GM19239 (cell line): ENCODE measurements at regions not wholly inside any gene's neighbourhood (a gene's known extent, or its start where the extent isn't known, plus 50 kb on each side); places are given as distances from the start of the nearest gene placed in this dataset.

Experiments used
- DNase-seq: peaks from one replicate; pipeline ENCODE4 v3.0.0; 2011; ENCODE audit warnings: low spot score; ENCODE audit not compliant: insufficient read length
- FAIRE-seq: peaks from 2 replicates; lab custom pipeline; 2011; peaks lifted over from hg19 to GRCh38; lab: Jason Lieb, UNC

DNA sequence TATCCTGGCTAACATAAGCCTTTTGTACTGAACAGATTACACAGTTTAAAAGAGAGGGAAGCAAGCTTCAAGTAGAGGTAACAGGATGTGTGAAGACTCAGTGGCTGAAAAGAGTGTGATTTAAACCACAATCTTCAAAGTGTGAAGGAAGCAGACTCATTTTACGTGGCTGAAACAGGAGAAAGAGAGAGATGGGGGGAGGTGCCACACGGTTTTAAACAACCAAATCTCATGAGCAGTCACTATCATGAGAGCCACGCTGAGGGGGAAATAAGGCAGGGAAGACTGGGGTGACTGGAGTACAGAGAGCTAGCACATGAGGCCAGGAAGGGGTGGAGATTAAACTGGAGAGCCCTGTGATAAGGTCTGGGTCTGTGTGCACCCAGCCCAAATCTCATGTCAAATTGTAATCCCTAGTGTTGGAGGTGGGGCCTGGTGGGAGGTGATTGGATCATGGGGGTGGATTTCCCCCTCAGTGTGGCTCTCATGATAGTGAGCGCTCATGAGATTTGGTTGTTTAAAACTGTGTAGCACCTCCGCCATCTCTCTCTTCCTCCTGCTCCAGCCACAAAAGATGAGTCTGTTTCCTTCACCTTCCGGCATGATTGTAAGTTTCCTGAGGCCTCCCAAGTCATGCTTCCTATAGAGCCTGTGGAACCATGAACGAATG lies 318.6 kb upstream of the CD180 start:
- DNase-seq = no peak

DNA sequence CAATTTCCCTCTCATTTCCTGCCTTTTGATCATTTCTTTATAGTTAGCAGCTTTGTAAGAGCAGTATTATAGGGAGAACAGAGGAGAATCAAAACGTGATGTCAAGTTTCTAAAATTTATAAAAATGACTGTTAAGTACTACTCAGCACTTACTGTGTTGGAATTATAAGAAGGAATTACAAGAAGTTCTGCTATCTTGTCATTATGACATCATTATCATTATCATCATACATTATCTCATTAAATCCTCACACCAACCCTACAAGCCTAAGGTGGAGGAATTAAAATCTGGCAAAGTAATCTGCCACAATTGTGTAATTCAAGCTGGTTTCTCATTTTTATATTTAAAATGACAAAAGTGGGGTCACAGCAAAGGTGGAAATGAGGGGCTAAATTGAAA lies 316.2 kb upstream of the CD180 start:
- FAIRE-seq (no peak), DNase-seq (no peak)

More for the DNA sequence above, 318.6 kb upstream of the CD180 start:
- no peak for FAIRE-seq

DNA sequence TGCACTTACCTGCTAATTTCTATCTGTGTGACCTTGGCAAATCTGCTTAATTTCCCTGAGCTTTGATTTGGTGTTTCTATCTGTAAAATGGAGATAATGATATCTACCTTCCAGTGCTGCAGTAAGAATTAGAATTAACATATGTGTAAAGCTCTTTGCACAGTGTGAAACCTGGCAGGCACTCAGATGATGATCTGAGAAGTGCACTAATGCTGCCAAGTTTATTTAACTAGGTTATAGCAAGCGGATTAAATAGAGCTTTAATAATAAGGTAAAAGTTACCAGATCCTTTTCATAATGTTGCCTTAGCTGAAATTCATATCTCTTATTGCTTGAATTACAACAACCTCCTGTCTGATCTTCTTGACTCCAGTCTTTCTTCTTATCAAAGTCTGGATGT lies 315.3 kb upstream of the CD180 start:
- no peak for FAIRE-seq

DNA sequence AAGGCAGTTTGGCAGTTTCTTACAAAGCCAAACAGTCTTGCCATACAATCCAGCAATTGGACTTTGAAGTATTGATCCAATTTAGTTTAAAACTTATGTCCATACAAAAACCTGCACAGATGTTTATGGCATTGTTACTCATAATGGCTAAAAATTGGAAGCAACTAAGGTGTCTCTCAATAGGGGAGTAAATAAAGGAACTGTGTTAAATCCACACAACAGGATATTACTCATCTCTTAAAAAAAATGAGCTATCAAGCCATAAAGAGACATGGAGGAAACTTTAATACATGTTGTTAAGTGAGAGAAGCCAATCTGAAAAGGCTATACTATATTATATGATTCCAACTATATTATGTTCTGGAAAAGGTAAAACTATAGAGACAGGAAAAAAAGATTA lies 313.6 kb upstream of the CD180 start:
- FAIRE-seq (no peak), DNase-seq (no peak)

More for the DNA sequence above, 315.3 kb upstream of the CD180 start:
- DNase-seq = no peak

DNA sequence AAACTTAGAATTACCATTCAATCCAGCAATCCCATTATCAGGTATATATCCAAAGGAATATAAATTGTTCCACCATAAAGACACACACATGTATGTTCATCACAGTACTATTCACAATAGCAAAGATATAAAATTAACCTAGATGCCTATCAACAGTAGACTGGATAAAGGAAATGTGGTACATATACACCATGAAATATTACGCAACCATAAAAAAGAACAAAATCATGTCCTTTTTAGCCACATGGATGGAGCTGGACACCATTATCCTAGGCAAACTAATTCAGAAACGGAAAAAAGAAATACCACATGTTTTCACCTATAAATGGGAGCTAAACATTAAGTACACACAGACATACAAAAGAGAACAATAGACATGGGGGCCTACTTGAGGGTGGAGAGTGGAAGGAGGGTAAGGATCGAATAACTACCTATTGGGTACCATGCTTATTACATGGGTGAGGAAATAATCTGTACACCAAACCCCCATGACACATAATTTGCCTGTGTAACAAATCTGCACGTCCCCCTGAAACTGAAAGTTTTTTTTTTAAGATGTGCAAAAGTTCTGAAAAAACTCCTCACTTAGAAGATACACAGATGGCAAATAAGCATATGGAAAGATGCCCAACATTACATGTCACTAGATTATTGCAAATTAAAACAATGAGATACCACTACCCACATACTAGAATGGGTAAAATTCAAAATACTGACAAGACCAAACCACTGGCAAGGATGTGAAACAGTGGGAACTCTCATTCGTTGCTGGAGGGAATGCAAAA lies 313.0 kb upstream of the CD180 start:
- FAIRE-seq (no peak), DNase-seq (no peak)

DNA sequence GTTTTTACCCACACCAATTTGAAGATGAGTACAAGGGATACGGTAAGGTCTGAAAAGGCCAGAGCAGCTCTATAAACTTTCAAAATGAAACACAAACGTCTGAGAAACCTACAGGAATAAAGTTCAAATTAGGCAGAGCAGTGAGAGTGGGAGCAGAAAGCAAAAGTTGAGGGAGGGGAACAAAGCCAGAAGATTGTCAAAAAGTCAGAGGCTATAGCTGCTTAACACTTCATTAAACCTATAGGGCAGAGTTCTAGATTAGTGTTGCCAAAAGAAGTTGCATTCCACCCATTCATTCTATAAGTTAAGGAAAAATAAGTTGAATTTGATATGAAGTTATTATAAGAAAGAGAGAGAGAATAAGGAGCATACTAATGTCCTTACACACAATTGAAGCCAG lies 309.6 kb upstream of the CD180 start:
- DNase-seq = no peak
- no peak for FAIRE-seq

DNA sequence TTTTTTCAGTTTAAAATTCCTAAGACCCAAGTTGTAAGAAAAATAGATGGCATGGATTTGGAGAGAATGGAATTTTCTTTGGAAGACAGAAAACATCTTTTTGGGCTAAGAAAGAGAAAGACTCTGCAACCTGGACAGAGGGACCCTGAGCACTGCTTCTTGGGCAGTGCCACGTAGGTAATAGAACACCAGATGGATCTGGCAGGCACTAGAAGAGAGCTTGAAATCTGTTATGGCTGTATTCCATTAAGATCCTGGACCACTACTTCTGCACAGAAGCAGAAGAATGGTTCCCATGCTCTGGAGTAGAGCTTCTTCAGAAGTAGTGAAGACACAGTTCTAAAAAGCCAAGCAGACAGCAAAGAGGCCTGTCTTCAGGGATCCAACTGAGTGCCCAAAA lies 306.4 kb upstream of the CD180 start:
- DNase-seq = no peak
- FAIRE-seq = no peak

DNA sequence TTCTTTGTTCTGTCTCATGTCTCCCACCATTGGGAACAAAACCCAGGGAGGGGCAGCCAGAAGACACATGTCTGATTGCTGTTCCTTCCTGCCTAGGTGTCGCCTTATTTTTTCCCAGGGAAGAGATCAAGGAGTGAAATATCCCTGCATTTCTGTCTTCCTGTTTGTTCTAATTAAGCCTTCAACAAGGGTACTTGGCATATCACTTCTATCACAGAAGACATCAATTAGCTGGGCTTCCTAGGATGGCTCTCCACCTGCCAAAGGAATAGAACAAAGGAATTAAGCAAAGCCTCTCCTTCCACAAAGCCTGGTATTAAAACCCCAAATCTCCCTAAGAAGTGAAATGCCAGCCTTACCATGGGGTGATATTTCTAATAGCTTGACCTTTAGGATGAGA lies 299.5 kb upstream of the CD180 start:
- FAIRE-seq = no peak
- no peak for DNase-seq

DNA sequence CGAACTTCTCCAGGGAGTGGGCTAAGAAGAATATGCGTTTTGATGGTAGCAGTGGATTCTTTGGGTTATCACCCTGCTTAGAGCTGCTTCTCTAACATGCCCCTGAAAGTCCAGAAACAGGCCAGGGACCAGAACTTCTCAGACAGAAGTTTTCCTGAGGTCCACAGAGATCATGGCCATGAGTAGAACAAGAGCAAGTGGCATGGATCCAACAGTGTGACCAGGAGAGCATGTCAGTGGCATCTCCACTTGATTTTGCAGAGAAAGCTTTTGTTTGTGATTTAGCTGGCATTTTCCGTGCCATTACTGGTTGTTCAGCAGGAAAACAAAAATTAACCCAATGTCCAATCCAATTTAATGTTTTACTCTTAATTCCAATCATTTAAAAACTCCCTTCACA lies 298.5 kb upstream of the CD180 start:
- FAIRE-seq (no peak), DNase-seq (no peak)

DNA sequence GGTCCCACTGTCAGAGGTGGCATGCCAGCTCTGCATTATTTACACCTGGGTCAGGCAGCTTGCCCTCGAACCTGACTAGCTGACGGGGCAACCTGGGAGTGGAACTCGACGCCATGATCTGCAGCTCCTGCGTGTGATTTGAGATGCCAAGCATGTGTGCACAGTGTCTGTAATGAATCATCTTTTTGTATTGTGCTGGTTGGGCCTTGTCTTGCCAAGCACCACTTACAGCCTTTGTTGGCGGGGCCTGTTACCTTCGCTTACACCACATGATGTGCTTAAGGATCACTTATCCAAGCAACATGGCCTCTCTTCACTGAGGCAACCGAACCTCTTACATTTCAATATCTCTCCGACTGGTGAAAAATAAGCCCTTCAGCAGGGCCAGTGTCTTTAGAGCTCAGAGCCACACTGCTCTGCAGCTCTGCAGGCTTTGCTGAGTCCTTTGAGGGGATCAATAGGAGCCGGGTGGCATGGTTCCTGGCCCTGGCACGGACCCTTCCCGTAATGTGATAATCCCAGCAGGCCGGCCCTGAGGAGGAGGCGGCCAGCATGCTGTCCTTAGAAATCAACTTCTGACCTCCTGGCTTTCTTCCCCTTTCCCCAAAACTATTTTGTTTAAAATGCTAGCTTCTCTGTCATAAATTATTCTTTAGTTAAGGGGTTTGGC lies 297.7 kb upstream of the CD180 start:
- FAIRE-seq (no peak), DNase-seq (no peak)

DNA sequence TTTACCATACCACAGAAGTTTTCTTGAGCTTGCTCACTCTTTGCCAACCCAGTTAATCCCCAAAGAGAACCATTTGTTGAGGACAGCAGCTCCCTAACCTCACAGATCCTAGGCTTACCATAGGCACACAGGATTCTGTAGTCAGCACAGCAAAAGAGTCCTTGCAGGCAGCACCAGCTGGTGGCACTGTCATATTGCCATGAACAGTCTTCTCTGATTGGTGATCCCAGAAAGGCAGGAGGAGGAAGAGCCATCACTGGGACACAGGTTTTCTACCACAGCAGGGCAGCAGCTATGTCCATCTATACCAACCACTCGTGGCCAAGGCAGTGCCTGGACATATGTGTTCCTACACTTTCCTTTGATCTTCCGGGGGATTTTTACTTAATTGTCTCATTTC lies 297.1 kb upstream of the CD180 start:
- DNase-seq (no peak), FAIRE-seq (no peak)

DNA sequence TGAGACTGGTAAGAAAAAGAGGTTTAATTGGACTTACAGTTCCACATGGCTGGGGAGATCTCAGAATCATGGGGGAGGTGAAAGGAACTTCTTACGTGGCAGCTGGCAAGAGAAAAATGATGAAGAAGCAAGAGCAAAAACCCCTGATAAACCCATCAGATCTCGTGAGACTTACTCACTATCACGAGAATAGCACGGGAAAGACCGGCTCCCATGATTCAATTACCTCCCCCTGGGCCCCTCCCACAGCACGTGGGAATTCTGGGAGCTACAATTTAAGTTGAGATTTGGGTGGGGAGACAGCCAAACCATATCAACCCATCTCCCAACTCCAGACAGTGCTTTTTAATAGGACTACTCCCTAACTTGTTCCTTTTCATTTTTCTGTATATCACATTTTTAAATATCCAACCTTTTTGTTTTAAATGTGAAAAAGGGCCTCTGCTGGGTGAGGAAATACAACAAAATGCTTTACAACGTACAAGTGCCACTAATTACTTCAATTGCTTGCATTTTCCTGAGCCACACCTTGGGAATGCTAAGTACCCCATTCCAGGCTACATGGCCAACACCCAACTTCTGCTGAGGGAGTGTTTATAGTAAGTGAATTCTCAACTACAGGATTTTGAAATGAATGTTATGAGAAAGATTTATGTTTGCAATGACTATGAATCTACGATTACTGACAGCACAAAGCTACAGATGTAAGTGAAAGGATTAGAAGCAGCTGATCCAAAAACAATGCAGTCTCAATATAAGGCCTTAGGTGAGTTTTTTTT lies 294.1 kb upstream of the CD180 start:
- FAIRE-seq (no peak), DNase-seq (no peak)

DNA sequence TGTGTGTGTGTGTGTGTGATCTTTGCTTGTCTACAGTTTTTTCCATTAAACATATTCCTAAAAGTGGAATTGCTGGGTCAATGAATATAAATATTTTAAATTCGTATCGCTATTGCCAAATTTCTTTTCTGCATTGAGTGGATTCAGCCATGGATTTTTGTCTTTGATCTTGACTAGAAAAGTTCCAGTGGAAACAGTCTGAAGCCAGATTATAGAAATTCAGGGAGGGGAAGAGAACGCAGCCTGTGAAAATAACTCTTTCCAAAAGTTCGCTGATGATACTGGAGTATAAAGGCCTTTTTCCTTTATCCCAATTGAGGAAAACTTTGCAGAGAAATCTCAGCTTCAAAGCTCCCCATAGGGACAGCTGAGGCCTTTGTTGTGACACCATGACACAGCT lies 292.3 kb upstream of the CD180 start:
- no peak for DNase-seq
- no peak for FAIRE-seq

DNA sequence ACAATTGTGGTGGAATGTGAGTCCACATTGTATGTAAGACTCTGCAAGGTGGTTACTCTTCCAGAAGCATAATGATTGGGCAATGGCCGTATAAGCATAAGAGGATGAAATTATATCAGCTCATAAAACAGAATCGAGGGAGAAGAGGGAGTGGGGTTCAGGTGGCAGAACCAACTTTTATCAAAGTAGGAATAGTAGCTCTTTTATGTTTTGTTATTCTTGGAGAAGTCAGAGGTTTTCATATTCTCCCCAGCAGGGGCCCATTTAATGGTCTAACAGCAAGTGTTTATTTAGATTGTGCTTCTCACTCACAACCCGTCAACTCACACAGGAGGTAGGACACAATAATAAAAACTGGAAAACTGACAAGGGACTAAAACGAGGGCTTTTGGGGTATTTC lies 291.3 kb upstream of the CD180 start:
- FAIRE-seq (no peak), DNase-seq (no peak)

DNA sequence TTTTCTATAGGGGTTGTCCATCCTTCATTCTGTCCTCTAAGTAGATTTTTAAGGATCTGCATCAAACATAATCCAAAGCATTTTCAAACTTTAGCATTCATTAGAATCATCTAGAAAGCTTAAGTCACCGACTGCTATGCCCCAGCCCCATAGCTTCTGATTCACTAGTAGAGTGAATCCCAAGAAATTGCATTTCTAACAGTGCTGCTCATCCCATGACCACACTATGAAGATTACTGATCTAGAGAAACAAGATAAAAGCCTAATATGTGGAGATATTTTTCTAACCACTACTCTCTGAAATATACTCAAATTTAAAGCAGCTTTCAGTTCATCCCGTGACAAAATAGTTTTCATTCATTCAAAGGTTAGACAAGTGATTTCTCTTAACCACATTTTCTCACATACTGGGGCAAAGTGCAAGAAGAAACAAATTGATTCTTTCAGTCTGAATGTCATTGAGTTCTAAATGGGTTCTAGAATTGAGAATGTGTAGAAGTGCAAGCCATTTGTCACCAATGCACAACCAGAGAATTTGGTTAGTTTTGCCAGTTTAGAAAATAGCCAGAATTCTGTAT lies 286.9 kb upstream of the CD180 start:
- DNase-seq (no peak), FAIRE-seq (no peak)

DNA sequence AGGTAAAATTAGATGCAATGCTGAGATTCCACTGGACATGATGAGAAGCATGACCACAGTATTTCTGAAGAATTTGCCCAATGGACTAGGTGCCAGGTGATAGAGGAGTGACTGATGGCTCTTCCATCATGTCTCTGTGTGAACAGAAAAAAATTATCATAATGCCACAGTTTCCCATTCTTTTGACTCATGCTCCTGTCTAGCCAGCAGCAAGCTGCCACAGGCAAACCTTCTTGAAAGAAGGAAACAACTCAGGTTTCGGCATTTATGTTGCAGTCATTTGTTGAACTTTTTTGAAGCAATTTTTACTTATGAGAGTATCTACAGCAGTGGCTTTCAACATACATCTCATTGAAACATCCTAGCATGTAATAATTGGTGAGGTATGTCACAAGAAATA lies 284.8 kb upstream of the CD180 start:
- DNase-seq (no peak), FAIRE-seq (no peak)

DNA sequence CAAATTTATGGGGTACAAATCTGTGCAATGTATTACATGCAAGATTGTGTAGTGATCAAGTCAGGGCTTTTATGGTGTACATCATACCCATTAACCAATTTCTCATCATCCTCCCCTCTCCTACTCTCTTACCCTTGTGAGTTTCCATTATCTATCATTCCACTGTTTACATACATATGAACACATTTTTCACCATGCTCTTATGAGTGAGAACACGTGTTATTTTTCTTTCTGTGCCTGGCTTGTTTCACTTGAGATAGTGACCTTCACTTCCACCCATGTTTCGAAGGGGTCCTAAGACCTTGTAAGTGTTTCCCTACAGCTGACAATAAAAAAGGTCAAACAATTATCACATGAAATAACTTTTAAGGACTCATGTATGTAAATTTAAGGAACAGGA lies 281.7 kb upstream of the CD180 start:
- FAIRE-seq (no peak), DNase-seq (no peak)

DNA sequence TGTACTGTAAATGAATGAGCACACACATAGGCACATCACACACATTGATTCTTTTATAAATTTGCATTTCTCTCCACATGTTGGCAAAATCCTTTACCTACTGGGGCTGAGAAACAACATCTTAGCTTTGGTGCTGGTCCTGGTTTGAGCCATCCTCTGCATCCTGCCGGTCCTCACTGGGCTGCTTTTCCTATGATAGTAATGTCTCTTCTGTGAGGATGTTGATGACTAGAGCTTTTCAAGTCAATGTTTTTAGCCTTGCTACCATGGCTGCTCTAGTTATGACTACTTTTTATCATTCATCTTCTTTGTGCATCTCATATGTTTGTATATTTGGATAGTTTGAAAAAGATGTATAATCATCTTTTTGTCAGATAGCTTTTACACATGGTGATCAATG lies 280.4 kb upstream of the CD180 start:
- no peak for FAIRE-seq
- DNase-seq = no peak

DNA sequence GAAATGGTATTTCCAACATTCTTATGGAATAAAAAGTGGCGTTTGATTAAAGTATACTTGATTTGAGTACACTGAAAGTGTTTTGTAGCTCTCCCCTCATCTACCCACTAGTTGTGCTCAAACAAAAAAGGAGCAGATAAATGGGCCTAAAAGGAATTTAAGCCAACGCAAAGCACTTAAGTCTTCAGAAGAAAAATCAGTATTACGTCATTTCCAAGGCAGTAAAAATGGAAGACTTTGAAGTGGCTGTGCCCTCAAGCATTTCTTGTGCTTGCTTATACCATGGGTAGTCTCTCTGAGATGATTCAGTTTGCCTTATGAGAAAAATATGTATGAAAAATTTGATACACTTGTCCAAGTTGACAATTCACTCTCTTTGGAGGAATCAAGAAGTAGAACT lies 279.9 kb upstream of the CD180 start:
- DNase-seq (no peak), FAIRE-seq (no peak)

DNA sequence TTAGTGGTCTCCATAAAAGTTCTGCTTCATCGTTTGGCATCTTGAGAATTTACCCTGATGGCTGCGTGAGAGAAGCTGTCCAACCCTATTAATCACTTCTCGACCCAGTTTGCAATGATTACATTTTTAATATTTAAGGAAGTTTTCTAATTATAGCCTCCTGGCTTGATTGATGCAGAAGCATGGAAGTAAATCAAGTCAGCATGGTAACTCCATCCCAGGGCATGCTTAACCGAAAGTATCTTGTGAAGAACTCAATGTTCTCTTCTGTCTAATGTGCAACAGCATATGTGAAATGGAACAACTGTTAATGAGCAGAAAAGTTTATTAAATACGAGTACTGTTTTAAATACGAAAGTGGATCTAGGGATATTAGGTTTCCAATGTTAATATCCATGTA lies 278.9 kb upstream of the CD180 start:
- DNase-seq (no peak), FAIRE-seq (no peak)
